ENCODE measurements at regions not wholly inside any gene's neighbourhood (a gene's known extent, or its start where the extent isn't known, plus 50 kb on each side); places are given as distances from the start of the nearest gene placed in this dataset.

GRCh38 chr4:58515226-58515625, 1405.0 kb upstream of the IGFBP7 start:
- no peak overlapping the region for H3K4me3 Mint-ChIP-seq
- H3K27ac Mint-ChIP-seq: no peak overlapping the region
- no peak for TF ChIP-seq CTCF (IDR thresholded peaks at IDR 0.05)
- DNase-seq: no peak
- H3K9me3 Mint-ChIP-seq: no peaks in the 10 kb centered on the region
- H3K36me3 Mint-ChIP-seq (ENCODE audit: low read depth): no peaks in the 10 kb centered on the region
- peaks cover 2% of the 10 kb centered on the region for H3K27me3 Mint-ChIP-seq (ENCODE audit: low read depth, poor library complexity)
- no peaks in the 10 kb centered on the region for H3K4me1 Mint-ChIP-seq

- no peaks in the 10 kb centered on the region for H3K9me3 Mint-ChIP-seq
Observed at GRCh38 chr4:58514299-58514698, 1404.1 kb upstream of the IGFBP7 start.

GRCh38 chr4:58510652-58511051, 1400.5 kb upstream of the IGFBP7 start:
- Mint-ChIP-seq H3K4me3 (no peak overlapping the region), H3K9me3 (no peaks in the 10 kb centered on the region), H3K36me3 (ENCODE audit: low read depth) (no peaks in the 10 kb centered on the region)

More at GRCh38 chr4:58514299-58514698, 1404.1 kb upstream of the IGFBP7 start:
- H3K36me3 Mint-ChIP-seq (ENCODE audit: low read depth): no peaks in the 10 kb centered on the region
- H3K4me3 Mint-ChIP-seq: no peak overlapping the region
- no peaks in the 10 kb centered on the region for H3K4me1 Mint-ChIP-seq
- no peak overlapping the region for H3K27ac Mint-ChIP-seq
- TF ChIP-seq CTCF (IDR thresholded peaks at IDR 0.05): no peak
- peaks cover 2% of the 10 kb centered on the region for H3K27me3 Mint-ChIP-seq (ENCODE audit: low read depth, poor library complexity)
- no peak for DNase-seq

GRCh38 chr4:58507079-58507478, 1396.9 kb upstream of the IGFBP7 start:
- Mint-ChIP-seq H3K27me3 (ENCODE audit: low read depth, poor library complexity) (no peaks in the 10 kb centered on the region), H3K4me3 (no peak overlapping the region), H3K27ac (no peak overlapping the region), H3K9me3 (no peaks in the 10 kb centered on the region), H3K4me1 (no peaks in the 10 kb centered on the region), H3K36me3 (ENCODE audit: low read depth) (no peaks in the 10 kb centered on the region)
- no peak for TF ChIP-seq CTCF (IDR thresholded peaks at IDR 0.05)
- no peak for DNase-seq

More at GRCh38 chr4:58510652-58511051, 1400.5 kb upstream of the IGFBP7 start:
- Mint-ChIP-seq H3K27ac (no peak overlapping the region), H3K4me1 (no peaks in the 10 kb centered on the region), H3K27me3 (ENCODE audit: low read depth, poor library complexity) (no peaks in the 10 kb centered on the region)
- no peak for DNase-seq
- TF ChIP-seq CTCF (IDR thresholded peaks at IDR 0.05): no peak

GRCh38 chr4:58502839-58503238, 1392.7 kb upstream of the IGFBP7 start:
- Mint-ChIP-seq H3K9me3 (no peaks in the 10 kb centered on the region), H3K36me3 (ENCODE audit: low read depth) (no peaks in the 10 kb centered on the region), H3K4me3 (no peak overlapping the region), H3K27me3 (ENCODE audit: low read depth, poor library complexity) (no peaks in the 10 kb centered on the region), H3K4me1 (no peaks in the 10 kb centered on the region), H3K27ac (no peak overlapping the region)
- no peak for DNase-seq
- no peak for TF ChIP-seq CTCF (IDR thresholded peaks at IDR 0.05)

- Mint-ChIP-seq H3K27ac (no peak overlapping the region), H3K4me3 (no peak overlapping the region), H3K36me3 (ENCODE audit: low read depth) (no peaks in the 10 kb centered on the region), H3K27me3 (ENCODE audit: low read depth, poor library complexity) (no peaks in the 10 kb centered on the region), H3K9me3 (no peaks in the 10 kb centered on the region), H3K4me1 (no peaks in the 10 kb centered on the region)
- no peak for DNase-seq
- no peak for TF ChIP-seq CTCF (IDR thresholded peaks at IDR 0.05)
Observed at GRCh38 chr4:58499182-58499581, 1389.0 kb upstream of the IGFBP7 start.
